Activated effector memory CD4-positive, alpha-beta T cell treated with Interleukin-2 at 50 U/mL for 16 hours (primary cell): ENCODE measurements at regions not wholly inside any gene's neighbourhood (a gene's known extent, or its start where the extent isn't known, plus 50 kb on each side); places are given as distances from the start of the nearest gene placed in this dataset.
"Not testable (repeated sequence)": the region's sequence is repeated elsewhere in the genome, so short reads cannot be mapped to it uniquely, and the experiment has no call there.

Experiments
- DNase-seq: peaks from one replicate; pipeline ENCODE4 v3.0.0-alpha.2; 2020

GRCh38 chr22:27105142-27106025, 448.0 kb downstream of the MIAT start:
- no peak for DNase-seq

GRCh38 chr22:27106985-27107384, 449.6 kb downstream of the MIAT start:
- no peak for DNase-seq

GRCh38 chr22:27107386-27107785, 450.0 kb downstream of the MIAT start:
- no peak for DNase-seq

- no peak for DNase-seq
Observed at GRCh38 chr22:27107824-27108223, 450.4 kb downstream of the MIAT start.

- no peak for DNase-seq
Observed at GRCh38 chr22:27108425-27109114, 451.2 kb downstream of the MIAT start.

GRCh38 chr22:27109406-27109805, 452.0 kb downstream of the MIAT start:
- DNase-seq: not testable (repeated sequence)

GRCh38 chr22:27110665-27111451, 453.5 kb downstream of the MIAT start:
- DNase-seq: no peak

GRCh38 chr22:27111796-27112672, 454.6 kb downstream of the MIAT start:
- DNase-seq: no peak

- DNase-seq: no peak
Observed at GRCh38 chr22:27113211-27113635, 455.8 kb downstream of the MIAT start.

- DNase-seq: no peak
Observed at GRCh38 chr22:27113641-27114040, 456.3 kb downstream of the MIAT start.

GRCh38 chr22:27114186-27114585, 456.8 kb downstream of the MIAT start:
- DNase-seq: no peak

- no peak for DNase-seq
Observed at GRCh38 chr22:27115410-27115809, 458.0 kb downstream of the MIAT start.

- DNase-seq: no peak
Observed at GRCh38 chr22:27115816-27116256, 458.4 kb downstream of the MIAT start.

- no peak for DNase-seq
Observed at GRCh38 chr22:27116312-27117086, 459.1 kb downstream of the MIAT start.

GRCh38 chr22:27120036-27120435, 462.6 kb downstream of the MIAT start:
- DNase-seq: no peak

GRCh38 chr22:27122574-27122973, 465.2 kb downstream of the MIAT start:
- DNase-seq: no peak

- DNase-seq: no peak
Observed at GRCh38 chr22:27123880-27124279, 466.5 kb downstream of the MIAT start.

- no peak for DNase-seq
Observed at GRCh38 chr22:27124351-27124966, 467.1 kb downstream of the MIAT start.

GRCh38 chr22:27125539-27125938, 468.2 kb downstream of the MIAT start:
- no peak for DNase-seq

GRCh38 chr22:27127911-27128310, 470.5 kb downstream of the MIAT start:
- DNase-seq: no peak
